C4-2B (cell line): ENCODE measurements at regions not wholly inside any gene's neighbourhood (a gene's known extent, or its start where the extent isn't known, plus 50 kb on each side); places are given as distances from the start of the nearest gene placed in this dataset.

Experiments used
- H3K27ac ChIP-seq: fragments of 450-650 bp; 2 replicates; pipeline ENCODE4 v1.5.1; 2017
- CTCF ChIP-seq: fragments of 450-650 bp; conservative IDR thresholded peaks from 2 replicates; pipeline ENCODE4 v1.5.1; 2017; ENCODE audit warnings: mild to moderate bottlenecking
- ZFX ChIP-seq: fragments of 450-650 bp; IDR thresholded peaks from 2 replicates; pipeline ENCODE4 v1.6.1; 2017

DNA sequence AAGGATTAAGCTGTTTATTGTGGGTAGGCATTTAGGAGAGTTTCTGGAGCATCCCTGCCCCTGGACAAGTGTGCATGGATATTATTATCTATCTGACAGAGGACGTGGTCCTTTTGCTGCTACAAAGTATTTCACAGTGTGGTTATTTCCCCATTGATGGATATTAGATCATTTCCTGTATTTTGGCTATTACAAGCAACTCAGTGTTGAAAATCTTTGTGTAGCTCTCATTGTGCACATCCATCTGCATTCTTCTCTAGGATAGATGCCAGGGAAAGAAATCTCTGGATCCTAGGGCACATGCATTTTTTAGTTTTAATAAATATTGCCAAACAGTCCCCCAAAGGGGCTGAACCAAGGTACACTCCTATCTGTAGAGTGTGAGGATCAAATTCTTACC, 154.3 kb upstream of the SRRM4 start:
- TF ChIP-seq ZFX = no peak
- TF ChIP-seq CTCF = no peak
- no peak overlapping the region for H3K27ac ChIP-seq

GRCh38 chr12:118827606-118828005, 153.7 kb upstream of the SRRM4 start:
- TF ChIP-seq ZFX (no peak), CTCF (no peak)
- H3K27ac ChIP-seq = no peak overlapping the region

DNA sequence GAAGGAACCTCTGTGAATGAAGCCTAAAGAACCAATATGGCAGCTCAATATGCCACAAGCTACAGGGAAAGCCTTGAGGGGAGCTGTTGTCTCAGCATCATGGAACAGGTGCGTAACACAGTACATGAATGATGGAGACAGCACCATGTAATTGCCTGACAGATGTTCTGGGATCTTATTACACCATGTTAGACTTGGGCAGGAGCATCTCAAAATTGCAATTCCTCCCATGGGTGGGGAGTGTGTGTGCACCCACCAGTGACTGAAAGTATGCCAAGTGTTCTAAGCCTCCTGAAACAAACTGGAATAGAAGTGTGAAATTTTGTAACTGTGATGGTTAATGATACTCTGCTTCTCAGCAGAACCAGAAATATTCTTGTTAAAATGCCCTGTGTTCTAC, 151.0 kb upstream of the SRRM4 start:
- no peak overlapping the region for H3K27ac ChIP-seq
- no peak for TF ChIP-seq CTCF
- TF ChIP-seq ZFX = no peak

- no peak overlapping the region for H3K27ac ChIP-seq
- TF ChIP-seq CTCF = no peak
- TF ChIP-seq ZFX = no peak
These were observed 145.4 kb upstream of the SRRM4 start for GRCh38 chr12:118835926-118836325.

- H3K27ac ChIP-seq = no peak overlapping the region
- TF ChIP-seq CTCF (peak; percentile 35), ZFX (no peak)
These were observed 140.9 kb upstream of the SRRM4 start for GRCh38 chr12:118840399-118840798.

DNA sequence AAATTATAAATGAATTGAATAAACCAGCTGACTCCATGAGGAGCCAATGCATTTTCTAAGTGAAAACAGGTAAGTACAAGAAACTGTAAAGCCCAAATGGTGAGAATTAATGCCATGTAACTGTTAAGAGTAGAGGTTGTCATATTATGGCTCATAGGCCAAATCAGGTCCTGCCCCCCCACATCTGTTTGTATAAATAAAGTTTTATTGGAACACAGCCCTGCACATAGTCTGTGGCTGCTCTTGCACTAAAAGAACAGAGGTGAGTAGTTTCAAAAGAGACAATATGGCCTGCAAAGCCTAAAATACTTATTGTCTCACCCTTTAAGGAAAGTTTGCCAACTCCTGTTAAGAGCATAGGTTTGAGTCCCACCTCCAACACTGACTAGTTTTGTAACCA, 140.5 kb upstream of the SRRM4 start:
- TF ChIP-seq ZFX (no peak), CTCF (no peak)

GRCh38 chr12:118841588-118841987, 139.8 kb upstream of the SRRM4 start:
- H3K27ac ChIP-seq = no peak overlapping the region
- TF ChIP-seq CTCF (no peak), ZFX (no peak)

More for the DNA sequence above, 140.5 kb upstream of the SRRM4 start:
- H3K27ac ChIP-seq = no peak overlapping the region
